ENCODE measurements at regions not wholly inside any gene's neighbourhood (a gene's known extent, or its start where the extent isn't known, plus 50 kb on each side); places are given as distances from the start of the nearest gene placed in this dataset.

DNA sequence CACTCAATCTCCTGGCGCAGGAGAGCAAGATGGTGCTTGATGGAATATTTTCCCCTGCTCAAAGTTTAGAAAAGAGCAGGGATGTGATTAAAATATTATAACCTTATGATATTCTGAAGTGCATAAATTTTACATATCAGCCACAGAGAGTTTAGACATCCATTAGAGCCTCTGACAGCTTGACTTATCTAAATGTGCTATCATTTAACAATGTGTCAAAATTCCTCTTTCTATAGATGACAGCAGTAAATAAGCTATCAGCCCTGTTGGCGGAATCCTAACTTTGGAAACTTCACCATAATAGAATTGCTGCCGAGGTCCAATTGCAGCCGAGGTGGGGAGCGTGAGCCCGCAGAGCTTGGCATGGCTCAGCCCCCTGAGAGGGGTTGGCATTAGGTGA lies 117.7 kb upstream of the MYL2 start:
- Histone ChIP-seq H3K9me3 (ENCODE audit: insufficient read depth in 2 of 2, low read depth in 1 of 2, low read length in 1 of 2) (no peaks in the 10 kb centered on the region), H3K4ac (replicated peaks; ENCODE audit: insufficient read length, low read depth, low read length) (no peak overlapping the region), H3K4me3 (ENCODE audit: extremely low read depth in 1 of 4, insufficient read depth in 2 of 4, low read depth in 3 of 4, low read length in 4 of 4) (no peak overlapping the region), H2AFZ (ENCODE audit: low read length) (no peak overlapping the region), H4K20me1 (replicated peaks in 1 of 2; ENCODE audit: control insufficient read depth in 1 of 2, insufficient read depth in 2 of 2, low read length in 2 of 2) (peaks cover 2 to 3% of the 10 kb centered on the region in 2 experiments), H4K5ac (ENCODE audit: insufficient read length, low read depth, low read length) (no peak overlapping the region), H3K56ac (replicated peaks; ENCODE audit: insufficient read length, low read depth, low read length) (no peak overlapping the region), H3K14ac (ENCODE audit: insufficient read length) (no peak overlapping the region), H4K91ac (replicated peaks; ENCODE audit: insufficient read length, low read length) (no peak overlapping the region), H2AK5ac (ENCODE audit: low read depth, low read length) (no peak overlapping the region), H3K9ac (replicated peaks in 1 of 4; ENCODE audit: extremely low read depth in 1 of 4, low read depth in 3 of 4, low read length in 3 of 4) (no peak overlapping the region), H2BK12ac (ENCODE audit: low read depth, low read length) (no peak overlapping the region), H3K4me2 (ENCODE audit: insufficient read depth in 1 of 2, low read depth in 2 of 2, low read length in 2 of 2) (no peak overlapping the region), H2BK15ac (ENCODE audit: low read length) (no peak overlapping the region), H3K18ac (ENCODE audit: extremely low read depth, low read length) (no peak overlapping the region), H3K23ac (ENCODE audit: insufficient read length) (no peak overlapping the region), H2BK5ac (ENCODE audit: low read depth, low read length) (no peak overlapping the region), H3K23me2 (ENCODE audit: low read depth, low read length) (peaks cover 16% of the 10 kb centered on the region; the same call in 1 of the 2 replicates), H3K4me1 (replicated peaks in 1 of 4; ENCODE audit: control insufficient read depth in 3 of 4, insufficient read depth in 4 of 4, low read length in 3 of 4) (peaks cover 6 to 13% (median 7%) of the 10 kb centered on the region in 4 experiments), H3K79me1 (ENCODE audit: low read depth, low read length) (peaks cover 2% of the 10 kb centered on the region; the same call in 1 of the 2 replicates), H3K79me2 (ENCODE audit: control insufficient read depth in 1 of 2, insufficient read depth in 2 of 2, low read length in 2 of 2) (peaks cover 0 to 26% of the 10 kb centered on the region in 2 experiments; a peak in 2 of 4 replicates), H2BK120ac (replicated peaks; ENCODE audit: low read depth, low read length) (no peak overlapping the region), H2BK20ac (ENCODE audit: low read length) (no peak overlapping the region), H3K36me3 (ENCODE audit: control insufficient read depth in 2 of 4, insufficient read depth in 4 of 4, low read length in 3 of 4) (no peaks in the 10 kb centered on the region), H3K27me3 (replicated peaks in 1 of 4; ENCODE audit: control insufficient read depth in 3 of 4, extremely low read depth in 1 of 4, insufficient read depth in 3 of 4, low read length in 3 of 4) (peaks cover 0 to 26% (median 16%) of the 10 kb centered on the region in 4 experiments; a peak in 5 of 7 replicates), H3K27ac (ENCODE audit: low read depth, low read length) (no peak overlapping the region), H4K8ac (ENCODE audit: extremely low read depth, insufficient read depth, low read length) (no peak overlapping the region)
- FAIRE-seq (no peak), DNase-seq (ENCODE audit: low read depth in 1 of 2, low spot score in 2 of 2) (no peak)
- WGBS, 2 experiments (ENCODE audit: extremely low coverage in 1 of 2, insufficient coverage in 1 of 2, insufficient read length in 1 of 2, insufficient replicate concordance in 2 of 2, low coverage in 1 of 2, low lambda C conversion rate in 2 of 2, missing lambda C conversion rate in 1 of 2) = 95% methylated on average over 6 of the region's 6 CpGs; no CpG with 5 or more reads in 1 of the 2 experiments
- CTCF ChIA-PET (ENCODE audit: partially characterized antibody) = interaction anchor here (0.8 to 3.0 kb wide), 5 partner anchors 9 to 263 kb away, joined by 3 to 10 read pairs (median 3); no protein-coding TSS in a partner anchor
- POLR2A ChIA-PET (ENCODE audit: partially characterized antibody) = interaction anchor here (0.6 to 1.4 kb wide), 2 partner anchors 36 to 588 kb away, joined by 3 to 5 read pairs; partner anchors contain the start of gene ARPC3
- TF ChIP-seq EP300 (IDR thresholded peaks at IDR 0.05; ENCODE audit: borderline replicate concordance in 1 of 2, low read depth in 2 of 2, low read length in 2 of 2) = no peak
- TF ChIP-seq JUND (IDR thresholded peaks at IDR 0.05; ENCODE audit: low read length) = no peak
- no peak for TF ChIP-seq CEBPB (IDR thresholded peaks at IDR 0.05; ENCODE audit: low read depth, low read length)
- TF ChIP-seq POU5F1 (IDR thresholded peaks at IDR 0.05; ENCODE audit: low read depth, low read length) = no peak
- no peak for TF ChIP-seq BCL11A (IDR thresholded peaks at IDR 0.05; ENCODE audit: low read depth in 2 of 2, low read length in 2 of 2)
- TF ChIP-seq MAFK (IDR thresholded peaks at IDR 0.05; ENCODE audit: low read depth, low read length) = no peak
- TF ChIP-seq, protein P1, sequence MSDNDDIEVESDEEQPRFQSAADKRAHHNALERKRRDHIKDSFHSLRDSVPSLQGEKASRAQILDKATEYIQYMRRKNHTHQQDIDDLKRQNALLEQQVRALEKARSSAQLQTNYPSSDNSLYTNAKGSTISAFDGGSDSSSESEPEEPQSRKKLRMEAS (IDR thresholded peaks at IDR 0.05) = no peak
- no peak for TF ChIP-seq YY1 (IDR thresholded peaks at IDR 0.05; ENCODE audit: low read depth, low read length)
- TF ChIP-seq TBP (IDR thresholded peaks at IDR 0.05; ENCODE audit: low read depth, low read length) = no peak
- TF ChIP-seq CHD2 (IDR thresholded peaks at IDR 0.05; ENCODE audit: low read length) = no peak
- TF ChIP-seq POLR2AphosphoS5 (IDR thresholded peaks at IDR 0.05; ENCODE audit: low read depth, low read length) = no peak
- TF ChIP-seq SRF (IDR thresholded peaks at IDR 0.05; ENCODE audit: low read depth, low read length) = no peak
- TF ChIP-seq GABPA (IDR thresholded peaks at IDR 0.05; ENCODE audit: borderline replicate concordance, insufficient read depth, low read length) = no peak
- TF ChIP-seq CHD1 (IDR thresholded peaks at IDR 0.05; ENCODE audit: low read depth, low read length) = no peak
- no peak for TF ChIP-seq SP1 (IDR thresholded peaks at IDR 0.05; ENCODE audit: low read depth, low read length)
- no peak for TF ChIP-seq RFX5 (IDR thresholded peaks at IDR 0.05; ENCODE audit: borderline replicate concordance, low read depth, low read length)
